CD4-positive, alpha-beta memory T cell (primary cell): ENCODE measurements at regions not wholly inside any gene's neighbourhood (a gene's known extent, or its start where the extent isn't known, plus 50 kb on each side); places are given as distances from the start of the nearest gene placed in this dataset.
"Not testable (repeated sequence)": the region's sequence is repeated elsewhere in the genome, so short reads cannot be mapped to it uniquely, and the experiment has no call there.

Experiments
- CTCF ChIA-PET: fragments of 350-600 bp; sonication (Branson Sonifier 250); formaldehyde crosslinking; loops from one replicate; lab custom pipeline; 2021; ENCODE audit warnings: inconsistent platforms; ENCODE audit not compliant: partially characterized antibody; lab: Charles Lee
- POLR2A ChIA-PET: fragments of 350-600 bp; sonication (Branson Sonifier 250); formaldehyde crosslinking; loops from one replicate; lab custom pipeline; 2021; ENCODE audit not compliant: partially characterized antibody; lab: Charles Lee
- DNase-seq, 5 donors: peaks; one replicate each; pipeline versions ENCODE4 v3.0.0 to v3.0.0-alpha.2; 2020 to 2022; ENCODE audit warnings: mixed read lengths in 1 of 5
- H3K27ac ChIP-seq: one replicate; pipeline ENCODE4 v1.7.0; 2013; ENCODE audit warnings: low read depth, low read length
- H3K27me3 ChIP-seq: 2 replicates; pipeline ENCODE4 v1.7.0; 2013; ENCODE audit warnings: mild to moderate bottlenecking, low read length, moderate library complexity; ENCODE audit not compliant: insufficient read depth
- H3K36me3 ChIP-seq: 2 replicates; pipeline ENCODE4 v1.7.0; 2013; ENCODE audit warnings: mild to moderate bottlenecking, low read length, moderate library complexity; ENCODE audit not compliant: insufficient read depth
- H3K4me1 ChIP-seq: 2 replicates; pipeline ENCODE4 v1.7.0; 2013; ENCODE audit warnings: mild to moderate bottlenecking, low read length, moderate library complexity; ENCODE audit not compliant: insufficient read depth
- H3K4me3 ChIP-seq, 2 donors: one replicate each; pipeline ENCODE4 v1.7.0; 2013; ENCODE audit warnings: low read length in 2 of 2, mild to moderate bottlenecking in 1 of 2
- H3K9me3 ChIP-seq, 2 donors: one replicate each; pipeline ENCODE4 v1.7.0; 2013; ENCODE audit warnings: low read length in 2 of 2, control low read depth in 1 of 2; ENCODE audit not compliant: control insufficient read depth in 1 of 2
- H3K27ac Mint-ChIP-seq, 7 donors: one replicate each; pipeline ENCODE4 v1.8.0; 2020 to 2021; ENCODE audit warnings: mixed read lengths in 7 of 7, mild to moderate bottlenecking in 6 of 7, inconsistent platforms in 3 of 7, moderate library complexity in 3 of 7
- H3K27me3 Mint-ChIP-seq, 2 donors: one replicate each; pipeline ENCODE4 v1.8.0; 2020 to 2021; ENCODE audit warnings: mixed read lengths in 2 of 2
- H3K36me3 Mint-ChIP-seq, 2 donors: one replicate each; pipeline ENCODE4 v1.8.0; 2020 to 2021; ENCODE audit warnings: mixed read lengths in 2 of 2, inconsistent platforms in 1 of 2, mild to moderate bottlenecking in 1 of 2
- H3K4me1 Mint-ChIP-seq, 4 donors: one replicate each; pipeline ENCODE4 v1.8.0; 2020 to 2021; ENCODE audit warnings: mixed read lengths in 4 of 4, mild to moderate bottlenecking in 1 of 4
- H3K4me3 Mint-ChIP-seq, 8 donors: one replicate each; pipeline ENCODE4 v1.8.0; 2020 to 2021; ENCODE audit warnings: mixed read lengths in 8 of 8, mild to moderate bottlenecking in 7 of 8, moderate library complexity in 6 of 8, inconsistent platforms in 3 of 8
- H3K9me3 Mint-ChIP-seq, 8 donors: one replicate each; pipeline ENCODE4 v1.8.0; 2020 to 2021; ENCODE audit warnings: mixed read lengths in 8 of 8, mild to moderate bottlenecking in 5 of 8, inconsistent platforms in 3 of 8, moderate library complexity in 1 of 8
- intact Hi-C: fragments of 100-400 bp; cut with micrococcal nuclease; formaldehyde crosslinking; loops from one replicate; pipeline ENCODE4 v1.15.1; 2023

GRCh38 chrX:25442499-25442898 is 426.7 kb upstream of the ARX start:
- ChIA-PET POLR2A (no interaction called here), CTCF (no interaction called here)
- Mint-ChIP-seq H3K4me3 (no peak overlapping the region), H3K27me3 (no peaks in the 10 kb centered on the region), H3K4me1 (no peaks in the 10 kb centered on the region), H3K27ac (no peak overlapping the region), H3K9me3 (peaks cover 0 to 2% (median 0%) of the 10 kb centered on the region in 8 donors), H3K36me3 (no peaks in the 10 kb centered on the region)
- Histone ChIP-seq H3K9me3 (no peaks in the 10 kb centered on the region), H3K27ac (no peak overlapping the region), H3K36me3 (no peaks in the 10 kb centered on the region), H3K27me3 (no peaks in the 10 kb centered on the region), H3K4me1 (no peaks in the 10 kb centered on the region), H3K4me3 (no peak overlapping the region)
- intact Hi-C loops: no loop called here
- DNase-seq: no peak

- H3K27ac ChIP-seq: no peak overlapping the region
- no peaks in the 10 kb centered on the region for H3K9me3 ChIP-seq
- no peak overlapping the region for H3K4me3 ChIP-seq
- CTCF ChIA-PET: no interaction called here
- no peaks in the 10 kb centered on the region for H3K27me3 Mint-ChIP-seq
- H3K4me1 Mint-ChIP-seq: no peaks in the 10 kb centered on the region
- no peak overlapping the region for H3K27ac Mint-ChIP-seq
- no peaks in the 10 kb centered on the region for H3K27me3 ChIP-seq
- intact Hi-C loops: no loop called here
- DNase-seq: no peak
- H3K4me3 Mint-ChIP-seq: no peak overlapping the region
- POLR2A ChIA-PET: no interaction called here
- no peaks in the 10 kb centered on the region for H3K4me1 ChIP-seq
- H3K36me3 Mint-ChIP-seq: no peaks in the 10 kb centered on the region
- no peaks in the 10 kb centered on the region for H3K36me3 ChIP-seq
- peaks cover 0 to 10% (median 0%) of the 10 kb centered on the region in 8 donors for H3K9me3 Mint-ChIP-seq
Measured at GRCh38 chrX:25433307-25433706, 417.5 kb upstream of the ARX start.

GRCh38 chrX:25432396-25432795 is 416.6 kb upstream of the ARX start:
- no peaks in the 10 kb centered on the region for H3K36me3 ChIP-seq
- no peak for DNase-seq
- intact Hi-C loops: no loop called here
- POLR2A ChIA-PET: no interaction called here
- Mint-ChIP-seq H3K4me3 (no peak overlapping the region), H3K4me1 (no peaks in the 10 kb centered on the region), H3K27me3 (no peaks in the 10 kb centered on the region), H3K27ac (no peak overlapping the region), H3K36me3 (no peaks in the 10 kb centered on the region), H3K9me3 (peaks cover 0 to 10% (median 0%) of the 10 kb centered on the region in 8 donors)
- no peaks in the 10 kb centered on the region for H3K4me1 ChIP-seq
- CTCF ChIA-PET: no interaction called here
- H3K9me3 ChIP-seq: no peaks in the 10 kb centered on the region
- H3K27me3 ChIP-seq: no peaks in the 10 kb centered on the region
- H3K4me3 ChIP-seq: no peak overlapping the region
- no peak overlapping the region for H3K27ac ChIP-seq

- H3K27ac Mint-ChIP-seq: no peak overlapping the region
- no peak overlapping the region for H3K27ac ChIP-seq
- POLR2A ChIA-PET: no interaction called here
- peaks cover 0 to 15% (median 2%) of the 10 kb centered on the region in 8 donors for H3K9me3 Mint-ChIP-seq
- no peak overlapping the region for H3K4me3 ChIP-seq
- no peaks in the 10 kb centered on the region for H3K36me3 Mint-ChIP-seq
- H3K4me1 Mint-ChIP-seq: no peaks in the 10 kb centered on the region
- H3K9me3 ChIP-seq: no peaks in the 10 kb centered on the region
- no peak overlapping the region for H3K4me3 Mint-ChIP-seq
- no peaks in the 10 kb centered on the region for H3K36me3 ChIP-seq
- H3K27me3 ChIP-seq: no peaks in the 10 kb centered on the region
- intact Hi-C loops: no loop called here
- no peaks in the 10 kb centered on the region for H3K4me1 ChIP-seq
- DNase-seq: no peak
- CTCF ChIA-PET: no interaction called here
- H3K27me3 Mint-ChIP-seq: no peaks in the 10 kb centered on the region
Measured at GRCh38 chrX:25427873-25428555, 412.2 kb upstream of the ARX start.

GRCh38 chrX:25404163-25404562 is 388.4 kb upstream of the ARX start:
- H3K36me3 ChIP-seq, H3K4me1 ChIP-seq, DNase-seq, H3K36me3 Mint-ChIP-seq, H3K9me3 ChIP-seq, H3K27me3 Mint-ChIP-seq, H3K27me3 ChIP-seq, intact Hi-C loops, H3K4me3 ChIP-seq, H3K4me1 Mint-ChIP-seq, POLR2A ChIA-PET, H3K27ac ChIP-seq, CTCF ChIA-PET, H3K27ac Mint-ChIP-seq, H3K4me3 Mint-ChIP-seq: not testable (repeated sequence)
- peaks cover 0 to 15% (median 1%) of the 10 kb centered on the region in 8 donors for H3K9me3 Mint-ChIP-seq

- Mint-ChIP-seq H3K27ac (no peak overlapping the region), H3K9me3 (peaks cover 0 to 20% (median 7%) of the 10 kb centered on the region in 8 donors), H3K4me1 (no peaks in the 10 kb centered on the region), H3K27me3 (no peaks in the 10 kb centered on the region), H3K4me3 (no peak overlapping the region), H3K36me3 (no peaks in the 10 kb centered on the region)
- no peak for DNase-seq
- ChIA-PET POLR2A (no interaction called here), CTCF (no interaction called here)
- H3K4me1 ChIP-seq: no peaks in the 10 kb centered on the region
- no peak overlapping the region for H3K27ac ChIP-seq
- H3K36me3 ChIP-seq: no peaks in the 10 kb centered on the region
- no peaks in the 10 kb centered on the region for H3K9me3 ChIP-seq
- no peak overlapping the region for H3K4me3 ChIP-seq
- intact Hi-C loops: no loop called here
- H3K27me3 ChIP-seq: no peaks in the 10 kb centered on the region
Measured at GRCh38 chrX:25389266-25389665, 373.5 kb upstream of the ARX start.

GRCh38 chrX:25383196-25383595 is 367.4 kb upstream of the ARX start:
- H3K36me3 ChIP-seq: no peaks in the 10 kb centered on the region
- no peaks in the 10 kb centered on the region for H3K36me3 Mint-ChIP-seq
- intact Hi-C loops: no loop called here
- H3K4me1 ChIP-seq: no peaks in the 10 kb centered on the region
- H3K27ac ChIP-seq: no peak overlapping the region
- H3K9me3 Mint-ChIP-seq: no peaks in the 10 kb centered on the region
- H3K27me3 Mint-ChIP-seq: no peaks in the 10 kb centered on the region
- H3K4me1 Mint-ChIP-seq: no peaks in the 10 kb centered on the region
- H3K27ac Mint-ChIP-seq: no peak overlapping the region
- no peak overlapping the region for H3K4me3 Mint-ChIP-seq
- H3K27me3 ChIP-seq: no peaks in the 10 kb centered on the region
- CTCF ChIA-PET: no interaction called here
- H3K9me3 ChIP-seq: no peaks in the 10 kb centered on the region
- no peak overlapping the region for H3K4me3 ChIP-seq
- POLR2A ChIA-PET: no interaction called here
- DNase-seq: no peak

GRCh38 chrX:25356456-25356855 is 340.7 kb upstream of the ARX start:
- Mint-ChIP-seq H3K9me3 (peaks cover 0 to 6% (median 0%) of the 10 kb centered on the region in 8 donors), H3K4me3 (no peak overlapping the region), H3K4me1 (no peaks in the 10 kb centered on the region), H3K36me3 (no peaks in the 10 kb centered on the region), H3K27me3 (no peaks in the 10 kb centered on the region), H3K27ac (no peak overlapping the region)
- no peaks in the 10 kb centered on the region for H3K36me3 ChIP-seq
- ChIA-PET CTCF (no interaction called here), POLR2A (no interaction called here)
- H3K27ac ChIP-seq: no peak overlapping the region
- no peaks in the 10 kb centered on the region for H3K27me3 ChIP-seq
- H3K9me3 ChIP-seq: no peaks in the 10 kb centered on the region
- no peaks in the 10 kb centered on the region for H3K4me1 ChIP-seq
- no peak for DNase-seq
- no peak overlapping the region for H3K4me3 ChIP-seq
- intact Hi-C loops: no loop called here
